NCI-H128 (cell line): ENCODE measurements at regions not wholly inside any gene's neighbourhood (a gene's known extent, or its start where the extent isn't known, plus 50 kb on each side); places are given as distances from the start of the nearest gene placed in this dataset.
"Not testable (repeated sequence)": the region's sequence is repeated elsewhere in the genome, so short reads cannot be mapped to it uniquely, and the experiment has no call there.

Experiments
- DNase-seq: peaks from one replicate; lab custom pipeline; 2025; ENCODE audit not compliant: unreplicated experiment; lab: John Stamatoyannopoulos, UW

DNA sequence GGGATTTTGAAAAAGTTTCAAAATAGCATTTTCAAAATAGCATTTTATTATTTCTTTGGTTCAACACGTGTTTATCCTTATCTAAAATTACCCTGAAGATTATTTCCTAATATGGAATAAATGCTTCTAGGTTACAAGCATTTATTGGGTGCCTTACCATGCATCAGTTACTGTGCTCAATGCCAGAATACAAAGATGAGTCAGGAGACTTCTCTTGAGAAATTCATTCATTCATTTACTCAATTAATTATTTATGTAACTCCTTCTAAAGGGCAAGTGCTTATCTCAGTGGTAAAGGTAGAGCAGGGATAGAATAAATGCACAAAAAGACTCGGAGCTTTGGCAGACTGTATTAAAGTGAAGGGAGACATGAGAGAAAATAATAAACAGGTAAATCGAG is 150.1 kb upstream of the PDE7B start:
- DNase-seq, result no peak

DNA sequence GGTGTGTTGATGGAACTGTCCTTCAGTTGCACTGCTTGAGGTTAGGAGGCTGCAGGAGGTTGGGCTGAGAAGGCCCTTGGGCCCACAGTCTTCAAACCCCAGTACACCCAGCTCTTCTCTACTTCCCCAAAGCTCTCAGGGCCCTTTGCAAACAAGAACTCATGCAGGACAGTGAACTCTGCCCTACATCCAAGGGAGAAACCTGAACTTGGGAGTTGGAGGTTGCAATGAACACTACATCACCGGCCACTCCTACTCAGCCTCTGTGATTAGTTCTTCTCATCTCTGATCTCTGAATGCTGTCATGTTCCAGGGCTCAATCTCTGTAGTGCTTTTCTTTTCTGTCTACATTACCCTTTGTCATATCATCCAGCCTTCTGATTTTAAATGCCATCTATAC is 148.5 kb upstream of the PDE7B start:
- no peak for DNase-seq

DNA sequence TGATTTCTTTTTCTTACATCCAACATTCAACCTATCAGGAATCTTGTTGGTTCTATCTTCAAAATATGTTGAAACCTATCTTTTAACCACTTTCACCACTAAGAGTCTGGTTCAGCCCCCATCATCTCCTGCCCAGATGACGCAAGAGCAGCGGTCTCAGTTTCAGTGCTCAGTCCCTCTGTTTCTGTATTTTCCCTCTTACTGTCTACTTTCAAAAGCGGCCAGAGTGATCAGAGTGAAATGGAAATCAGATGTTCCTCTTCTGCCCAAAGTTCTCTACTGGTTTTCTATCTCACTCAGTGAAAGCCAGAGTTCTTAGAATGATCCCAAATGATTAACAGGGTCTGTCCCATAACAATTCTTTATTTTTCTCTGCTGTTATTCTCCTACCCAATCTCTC is 147.9 kb upstream of the PDE7B start:
- DNase-seq, result no peak

DNA sequence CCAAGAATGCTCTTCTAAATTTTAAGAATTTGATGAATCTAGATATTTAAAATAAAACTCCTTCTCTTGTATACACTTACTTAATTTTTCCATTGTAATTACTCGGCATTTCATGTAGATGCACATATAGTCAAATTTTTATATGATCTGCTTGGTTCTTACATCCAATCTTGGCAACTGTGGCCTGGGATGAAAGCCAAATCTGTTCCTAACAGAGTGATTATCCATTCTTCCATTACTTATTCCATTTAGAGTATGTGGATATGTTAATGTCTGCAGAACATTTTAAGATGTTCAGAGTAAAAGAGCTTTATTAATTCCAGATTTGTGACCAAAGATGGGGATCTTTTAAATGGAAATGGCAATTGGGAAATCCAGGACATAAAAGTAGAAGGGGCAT is 144.1 kb upstream of the PDE7B start:
- DNase-seq, result no peak

- DNase-seq, result peak; percentile 7
Observed at GRCh38 chr6:135710042-135710441, 141.5 kb upstream of the PDE7B start.

DNA sequence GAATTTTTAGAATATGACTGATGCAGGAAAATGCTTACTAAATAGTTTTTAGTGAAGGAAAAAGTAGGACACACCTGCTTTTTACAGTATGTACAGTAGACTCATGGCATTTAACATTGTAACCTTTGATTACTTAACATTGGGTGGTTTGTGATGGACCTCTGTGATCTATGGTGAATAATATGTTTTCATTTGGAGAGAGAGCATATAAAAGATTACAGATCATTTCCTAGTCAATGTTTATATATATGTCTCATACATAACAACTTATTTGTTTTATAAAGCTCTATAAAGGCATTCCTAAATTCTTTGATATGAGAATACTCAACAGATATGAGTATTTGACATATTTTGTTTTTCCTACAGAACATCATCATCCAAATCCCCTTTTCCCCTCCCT is 129.3 kb upstream of the PDE7B start:
- no peak for DNase-seq

DNA sequence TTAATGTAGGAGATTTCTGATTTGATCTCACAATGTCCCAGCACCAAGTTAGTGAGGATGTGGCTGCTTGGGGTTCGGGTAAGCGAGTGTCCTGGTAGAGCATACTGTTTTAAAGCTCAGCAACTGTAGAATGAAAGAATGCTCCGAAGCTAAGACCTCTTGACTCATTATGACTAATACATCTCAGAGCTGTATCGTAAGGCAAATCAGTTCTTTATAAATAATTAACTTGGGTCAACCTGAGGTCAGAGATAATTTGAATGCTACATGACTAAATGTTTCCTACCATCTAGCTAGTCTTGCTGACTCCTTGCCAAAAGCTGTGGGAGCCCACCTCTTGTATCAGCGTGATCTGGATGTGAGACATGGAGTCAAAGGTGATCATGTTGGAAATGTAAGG is 128.8 kb upstream of the PDE7B start:
- no peak for DNase-seq

DNA sequence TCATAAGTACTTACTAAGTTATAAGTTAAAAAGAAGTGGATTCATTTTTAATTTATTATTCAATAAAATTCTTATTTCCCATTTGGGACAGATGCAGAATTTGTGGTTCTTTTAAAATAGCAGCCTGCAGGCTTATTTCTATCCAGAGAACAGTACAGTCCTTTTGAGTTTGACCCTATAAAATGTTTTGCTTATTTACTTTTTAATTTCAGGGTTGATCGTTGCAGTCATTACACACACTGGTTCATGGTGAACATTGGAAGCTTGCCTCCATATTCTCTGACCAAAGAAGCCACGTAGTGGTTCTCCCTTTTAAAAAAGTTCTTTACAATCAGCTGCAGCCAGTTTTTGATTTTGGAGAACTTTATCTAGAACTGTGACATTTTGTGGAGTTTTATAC is 122.9 kb upstream of the PDE7B start:
- no peak for DNase-seq

GRCh38 chr6:135731116-135731515 is 120.4 kb upstream of the PDE7B start:
- no peak for DNase-seq

DNA sequence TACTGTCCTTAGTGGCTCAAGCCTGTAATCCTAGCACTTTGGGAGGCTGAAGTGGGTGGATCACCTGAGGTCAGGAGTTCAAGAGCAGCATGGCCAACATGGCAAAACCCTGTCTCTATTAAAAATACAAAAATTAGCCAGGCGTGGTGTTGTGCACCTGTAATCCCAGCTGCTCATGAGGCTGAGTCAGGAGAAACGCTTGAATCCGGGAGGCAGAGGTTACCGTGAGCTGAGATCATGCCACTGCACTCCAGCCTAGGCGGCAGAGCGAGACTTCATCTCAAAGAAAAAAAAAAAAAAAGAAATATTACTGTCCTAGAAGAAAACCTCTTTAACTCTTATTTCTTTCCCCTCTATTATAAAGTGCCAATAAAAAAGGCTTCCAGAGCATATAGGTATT is 115.2 kb upstream of the PDE7B start:
- DNase-seq, result not testable (repeated sequence)

GRCh38 chr6:135738636-135739035 is 112.9 kb upstream of the PDE7B start:
- DNase-seq, result no peak

DNA sequence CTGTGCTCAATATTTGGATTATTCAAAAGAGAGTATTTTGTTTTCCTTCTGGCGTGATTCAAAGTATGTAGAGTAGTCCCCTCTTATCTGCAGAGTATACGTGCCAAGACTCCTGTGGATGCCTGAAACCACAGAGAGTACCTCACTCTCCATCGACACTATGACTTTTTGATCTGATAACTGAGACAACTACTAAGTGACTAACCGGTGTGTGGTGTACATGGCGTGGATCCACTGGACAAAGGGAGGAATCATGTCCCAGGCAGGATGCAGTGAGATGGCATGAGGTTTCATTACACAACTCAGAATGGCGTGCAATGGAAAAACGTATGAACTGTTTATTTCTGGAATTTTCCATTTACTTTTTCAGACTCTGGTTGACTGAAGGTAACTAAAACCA is 112.2 kb upstream of the PDE7B start:
- no peak for DNase-seq

GRCh38 chr6:135740580-135740979 is 110.9 kb upstream of the PDE7B start:
- no peak for DNase-seq

DNA sequence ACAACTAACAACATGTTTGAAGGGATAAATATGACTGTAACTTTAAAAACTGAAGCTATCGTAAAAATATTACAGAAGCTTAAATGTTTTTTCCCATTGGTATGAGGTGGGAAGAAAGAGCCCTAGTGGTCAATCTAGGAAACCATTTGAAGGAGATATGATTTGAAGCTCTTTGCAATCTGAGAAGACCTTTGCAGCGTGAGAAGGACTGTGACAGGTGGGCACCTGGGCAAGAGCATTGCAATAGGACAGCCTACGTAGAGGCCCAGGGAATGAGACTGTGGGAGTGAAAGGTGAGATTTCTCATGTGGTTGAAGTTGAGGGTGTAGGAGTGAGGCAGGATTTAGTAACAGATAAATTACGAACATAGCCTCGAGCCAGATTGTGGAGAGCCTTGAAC is 108.0 kb upstream of the PDE7B start:
- no peak for DNase-seq

- DNase-seq, result no peak
Observed at GRCh38 chr6:135748189-135748588, 103.3 kb upstream of the PDE7B start.

DNA sequence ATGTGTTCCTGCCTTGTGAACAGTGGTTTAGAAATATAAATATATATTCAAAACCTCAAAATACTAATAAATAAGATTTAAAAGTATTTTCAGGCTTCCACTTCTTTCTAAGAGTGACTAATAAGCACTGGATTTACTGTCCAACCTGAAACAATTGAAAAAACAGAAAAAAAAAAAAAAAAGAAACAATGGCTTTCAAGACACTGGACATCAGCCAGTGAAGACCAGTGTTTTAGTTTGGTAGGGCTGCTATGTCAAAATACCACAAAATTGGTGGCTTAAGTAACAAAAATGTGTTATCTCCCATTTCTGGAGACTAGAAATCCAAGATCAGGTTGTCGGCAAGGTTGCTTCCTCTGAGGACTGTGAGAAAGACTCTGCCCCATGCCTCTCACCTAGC is 101.4 kb upstream of the PDE7B start:
- DNase-seq, result no peak

GRCh38 chr6:135753196-135753595 is 98.3 kb upstream of the PDE7B start:
- DNase-seq, result no peak

DNA sequence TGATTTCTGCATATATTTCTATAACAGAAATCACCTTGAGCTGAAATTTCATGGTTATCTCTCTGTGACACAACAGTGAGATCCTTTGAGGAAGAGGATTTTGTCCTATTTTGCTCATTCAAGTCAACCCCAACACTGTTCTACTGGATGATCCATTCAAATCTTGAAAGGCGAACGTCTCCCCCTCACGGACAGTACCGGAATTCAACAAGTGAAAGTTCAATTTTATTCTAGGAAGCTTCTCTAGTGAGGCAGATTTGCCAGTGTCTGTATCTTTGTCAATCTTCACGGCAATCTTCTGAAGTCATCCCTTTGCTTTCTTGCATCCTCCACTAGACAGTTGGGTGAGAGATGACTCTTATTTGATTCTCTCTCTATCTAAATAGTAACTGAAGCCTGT is 91.7 kb upstream of the PDE7B start:
- DNase-seq, result no peak

DNA sequence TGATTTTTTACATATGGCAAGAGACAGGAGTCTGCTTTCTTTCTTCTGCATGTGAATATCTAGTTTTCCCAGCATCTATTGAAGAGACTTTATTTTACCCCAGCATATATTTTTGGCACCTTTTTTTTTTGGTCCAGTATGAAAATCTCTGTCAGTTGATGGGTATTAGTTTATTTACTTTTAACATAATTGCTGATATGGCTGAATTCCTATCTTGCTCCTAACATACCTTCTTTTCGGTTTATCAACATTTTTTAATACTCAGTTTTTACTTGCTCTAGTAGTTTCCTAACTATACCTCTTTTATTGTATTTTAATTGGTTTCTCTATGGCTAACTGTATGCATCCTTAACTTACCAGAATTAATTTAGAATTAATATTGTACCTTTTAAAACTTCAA is 77.5 kb upstream of the PDE7B start:
- no peak for DNase-seq

DNA sequence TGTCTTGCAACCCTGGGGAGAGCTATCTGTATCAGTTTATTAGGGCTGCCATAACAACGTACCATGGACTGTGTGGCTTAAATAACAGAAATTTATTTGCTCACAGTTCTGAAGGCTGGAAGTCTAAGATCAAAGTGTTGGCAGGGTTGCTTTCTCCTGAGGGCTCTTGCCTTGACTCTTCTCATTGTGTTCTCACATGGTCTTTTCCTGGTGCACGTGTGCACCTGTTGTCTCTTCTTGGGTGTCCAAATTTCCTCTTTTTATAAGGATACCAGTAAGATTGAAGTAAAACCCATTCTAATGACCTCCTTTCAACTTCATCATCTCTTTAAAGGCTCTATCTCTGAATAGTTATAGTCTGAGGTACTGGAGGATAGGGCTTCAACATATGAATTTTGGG is 72.3 kb upstream of the PDE7B start:
- no peak for DNase-seq

GRCh38 chr6:135780326-135780725 is 71.2 kb upstream of the PDE7B start:
- no peak for DNase-seq

DNA sequence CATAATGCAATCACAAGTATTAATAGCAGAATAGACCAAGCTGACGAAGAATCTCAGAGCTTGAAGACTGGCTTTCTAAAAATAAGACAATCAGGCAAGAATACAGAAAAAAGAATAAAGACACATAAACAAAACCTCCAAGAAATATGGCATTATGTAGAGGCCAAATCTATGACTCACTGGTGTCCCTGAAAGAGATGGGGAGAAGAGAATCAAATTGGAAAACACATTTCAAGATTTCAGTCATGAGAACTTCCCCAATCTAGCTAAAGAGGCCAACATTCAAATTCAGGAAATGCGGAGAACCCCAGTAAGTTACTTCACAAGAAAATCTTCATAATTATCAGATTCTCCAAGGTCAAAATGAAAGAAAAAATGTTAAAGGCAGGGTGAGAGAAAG is 69.0 kb upstream of the PDE7B start:
- no peak for DNase-seq

- DNase-seq, result no peak
Observed at GRCh38 chr6:135784507-135784906, 67.0 kb upstream of the PDE7B start.

DNA sequence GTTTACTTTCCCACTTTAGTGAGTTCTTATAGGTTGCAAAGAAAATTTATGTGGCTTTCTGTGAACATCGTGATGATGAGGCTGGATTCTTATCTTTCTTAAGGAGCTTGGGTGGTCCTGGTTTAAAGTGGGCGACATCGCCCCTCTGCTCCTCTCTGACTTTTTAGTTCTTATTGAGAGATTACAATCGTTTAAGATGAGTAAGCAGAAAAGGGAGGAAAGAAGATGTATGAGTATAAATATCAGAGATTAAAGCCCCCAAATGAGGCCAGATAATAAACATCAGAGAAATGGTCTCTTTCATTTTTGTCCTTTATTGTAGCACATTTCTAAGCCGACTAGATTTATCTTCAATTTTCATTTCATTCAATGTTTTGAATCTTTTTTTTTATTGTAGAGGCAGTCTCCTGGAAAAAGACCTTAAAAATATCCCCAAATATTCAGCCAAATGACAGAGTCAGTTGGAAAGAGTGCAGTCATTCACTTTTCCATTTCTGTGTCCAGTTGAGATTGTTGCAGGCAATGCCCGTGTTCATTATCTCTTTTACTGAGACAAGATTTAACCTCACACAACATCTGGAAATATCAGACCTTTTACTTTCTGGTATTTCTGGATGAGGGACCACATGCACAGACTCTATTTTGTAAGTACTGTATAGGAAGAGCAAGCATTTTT is 62.0 kb upstream of the PDE7B start:
- DNase-seq, result no peak
